ENCODE measurements at regions not wholly inside any gene's neighbourhood (a gene's known extent, or its start where the extent isn't known, plus 50 kb on each side); places are given as distances from the start of the nearest gene placed in this dataset.
"Not testable (repeated sequence)": the region's sequence is repeated elsewhere in the genome, so short reads cannot be mapped to it uniquely, and the experiment has no call there.

GRCh38 chr20:53727239-53727638 is 133.6 kb upstream of the ZNF217 start:
- DNase-seq (ENCODE audit: low read depth in 2 of 3, low spot score in 2 of 3), result not testable (repeated sequence)

GRCh38 chr20:53725575-53725970 is 131.9 kb upstream of the ZNF217 start:
- DNase-seq (ENCODE audit: low read depth in 2 of 3, low spot score in 2 of 3), result no peak

GRCh38 chr20:53723621-53724020 is 130.0 kb upstream of the ZNF217 start:
- no peak for DNase-seq (ENCODE audit: low read depth in 2 of 3, low spot score in 2 of 3)

- no peak for DNase-seq (ENCODE audit: low read depth in 2 of 3, low spot score in 2 of 3)
Measured at GRCh38 chr20:53723045-53723444, 129.4 kb upstream of the ZNF217 start.

DNA sequence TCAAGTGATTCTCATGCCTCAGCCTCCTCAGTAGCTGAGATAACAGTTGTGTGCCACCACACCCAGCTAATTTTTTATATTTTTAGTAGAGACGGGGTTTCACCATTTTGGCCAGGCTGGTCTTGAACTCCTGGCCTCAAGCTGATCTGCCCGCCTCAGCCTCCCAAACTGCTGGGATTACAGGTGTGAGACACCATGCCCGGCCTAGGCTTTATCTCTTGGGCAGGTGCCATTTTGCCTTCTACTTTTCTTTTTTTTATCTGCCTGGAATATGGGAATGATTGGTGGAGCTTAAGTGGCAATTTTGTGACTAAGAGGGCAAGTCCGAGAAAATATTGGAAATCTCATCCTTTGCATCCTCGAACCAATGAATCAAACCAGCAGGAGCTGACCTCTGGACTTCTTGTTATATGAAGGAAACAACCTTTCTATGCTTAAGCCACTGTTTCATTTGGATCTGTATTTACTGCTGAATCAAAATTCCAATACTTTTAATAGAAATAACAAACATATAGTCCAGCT is 128.9 kb upstream of the ZNF217 start:
- DNase-seq (ENCODE audit: low read depth in 2 of 3, low spot score in 2 of 3), result no peak

DNA sequence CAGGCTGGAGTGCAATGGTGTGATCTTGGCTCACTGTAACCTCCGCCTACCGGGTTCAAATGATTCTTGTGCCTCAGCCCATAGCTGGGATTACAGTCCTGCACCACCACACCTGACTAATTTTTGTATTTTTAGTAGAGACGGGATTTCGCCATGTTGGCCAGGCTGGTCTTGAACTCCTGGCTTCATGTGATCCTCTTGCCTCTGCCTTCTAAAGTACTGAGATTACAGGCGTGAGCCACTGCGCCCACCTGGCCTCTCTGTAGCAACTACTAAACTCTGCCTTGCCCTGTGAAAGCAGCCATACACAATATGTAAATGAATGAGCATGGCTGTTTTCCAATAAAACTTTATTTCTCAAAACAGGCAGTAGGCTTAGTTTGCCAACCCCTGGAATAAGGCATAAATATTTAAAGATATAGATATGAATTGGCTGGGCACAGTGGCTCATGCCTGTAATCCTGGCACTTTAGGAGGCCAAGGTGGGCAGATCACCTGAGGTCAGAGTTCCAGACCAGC is 127.9 kb upstream of the ZNF217 start:
- DNase-seq (ENCODE audit: low read depth in 2 of 3, low spot score in 2 of 3), result not testable (repeated sequence)

GRCh38 chr20:53719171-53719803 is 125.6 kb upstream of the ZNF217 start:
- DNase-seq (ENCODE audit: low read depth in 2 of 3, low spot score in 2 of 3), result not testable (repeated sequence)

DNA sequence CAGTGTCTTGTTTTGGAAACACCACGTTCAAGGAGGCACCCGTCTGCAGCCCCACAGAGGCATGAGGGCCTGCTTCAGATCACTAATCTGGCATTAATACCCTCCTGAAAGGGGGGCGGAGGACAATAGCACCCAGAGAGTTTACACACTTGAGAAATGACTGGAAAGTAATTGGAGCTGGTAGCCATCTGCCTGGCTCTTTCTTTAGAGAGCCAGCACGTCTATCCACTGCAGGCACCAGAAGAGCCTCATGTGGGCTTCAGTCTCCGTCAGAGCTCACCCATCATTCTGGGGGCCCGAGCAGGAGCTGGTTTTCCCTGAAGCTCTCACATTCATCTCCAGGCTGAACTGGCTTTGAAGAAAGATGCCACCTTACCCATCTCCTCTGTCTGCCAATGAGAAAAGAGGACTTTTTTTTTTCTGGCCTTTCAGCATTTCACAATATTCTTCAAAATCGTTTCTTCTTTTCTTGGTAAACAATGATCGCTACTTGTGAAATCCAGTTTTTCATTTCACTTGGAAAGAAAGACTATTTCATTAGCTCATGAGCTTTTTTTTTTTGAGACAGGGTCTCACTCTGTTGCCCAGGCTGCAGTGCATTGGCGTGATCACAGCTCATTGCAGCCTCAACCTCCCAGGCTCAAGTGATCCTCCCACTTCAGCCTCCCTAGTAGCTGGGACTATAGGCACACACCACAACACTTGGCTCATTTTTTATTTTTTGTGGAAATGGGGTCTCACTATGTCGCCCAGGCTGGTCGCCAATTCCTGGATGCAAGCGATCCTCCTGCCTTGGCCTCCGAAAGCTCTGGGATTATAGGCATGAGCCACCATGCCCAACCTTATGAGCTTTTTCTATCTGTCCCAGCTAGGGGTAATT is 124.7 kb upstream of the ZNF217 start:
- no peak for DNase-seq (ENCODE audit: low read depth in 2 of 3, low spot score in 2 of 3)

GRCh38 chr20:53716395-53716794 is 122.8 kb upstream of the ZNF217 start:
- DNase-seq (ENCODE audit: low read depth in 2 of 3, low spot score in 2 of 3), result no peak

GRCh38 chr20:53714524-53714923 is 120.9 kb upstream of the ZNF217 start:
- no peak for DNase-seq (ENCODE audit: low read depth in 2 of 3, low spot score in 2 of 3)

- no peak for DNase-seq (ENCODE audit: low read depth in 2 of 3, low spot score in 2 of 3)
Measured at GRCh38 chr20:53713328-53714056, 119.9 kb upstream of the ZNF217 start.

- no peak for DNase-seq (ENCODE audit: low read depth in 2 of 3, low spot score in 2 of 3)
Measured at GRCh38 chr20:53712212-53712977, 118.8 kb upstream of the ZNF217 start.

DNA sequence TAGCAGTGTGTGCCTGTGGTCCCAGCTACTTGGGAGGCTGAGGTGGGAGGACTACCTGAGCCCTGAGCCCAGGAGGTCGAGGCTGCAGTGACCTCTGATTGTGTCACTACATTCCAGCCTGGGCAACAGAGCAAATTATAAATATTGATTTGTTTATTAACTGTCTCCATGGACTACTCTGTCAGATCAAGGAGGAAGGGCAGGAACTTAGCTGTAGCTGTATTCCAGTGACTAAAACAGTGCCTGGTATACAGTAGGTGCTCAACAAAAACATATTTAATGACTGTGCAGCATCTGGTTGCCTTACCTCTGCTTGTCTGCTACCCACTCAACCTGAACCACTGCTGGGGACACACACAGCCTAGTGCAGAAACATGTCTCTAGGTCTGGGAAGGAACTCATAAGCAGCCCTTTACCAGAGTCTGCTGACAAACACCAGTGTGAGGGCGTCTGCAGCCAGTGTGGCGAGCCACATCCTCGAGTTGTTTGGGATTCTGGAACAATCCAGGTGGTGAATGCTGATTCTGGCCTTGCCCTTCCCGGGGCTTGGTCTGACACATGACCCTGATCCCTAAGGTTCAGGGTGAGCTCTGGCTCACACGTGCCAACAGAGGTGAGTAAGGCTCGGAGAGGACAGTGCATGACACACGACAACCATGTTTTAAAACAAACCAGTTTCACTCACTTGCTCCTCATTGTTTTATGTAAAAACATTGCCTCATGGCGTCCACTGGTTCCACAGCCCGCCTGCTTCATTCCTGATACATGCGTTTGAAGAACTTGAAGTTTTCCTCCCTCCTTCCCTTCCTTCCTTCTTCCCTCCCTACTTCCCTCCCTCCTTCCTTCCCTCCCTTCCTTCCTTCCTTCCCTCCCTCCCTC is 117.9 kb upstream of the ZNF217 start:
- no peak for DNase-seq (ENCODE audit: low read depth in 2 of 3, low spot score in 2 of 3)

GRCh38 chr20:53708129-53708968 is 114.7 kb upstream of the ZNF217 start:
- DNase-seq (ENCODE audit: low read depth in 2 of 3, low spot score in 2 of 3), result no peak

- no peak for DNase-seq (ENCODE audit: low read depth in 2 of 3, low spot score in 2 of 3)
Measured at GRCh38 chr20:53707371-53708055, 113.9 kb upstream of the ZNF217 start.

- DNase-seq (ENCODE audit: low read depth in 2 of 3, low spot score in 2 of 3), result no peak
Measured at GRCh38 chr20:53706466-53707370, 113.1 kb upstream of the ZNF217 start.

GRCh38 chr20:53706008-53706465 is 112.4 kb upstream of the ZNF217 start:
- no peak for DNase-seq (ENCODE audit: low read depth in 2 of 3, low spot score in 2 of 3)

Data from activated CD8-positive, alpha-beta memory T cell treated with anti-CD3 and anti-CD28 coated beads for 48 hours (primary cell).